Mesenteric fat pad (tissue), 1 donor: ENCODE measurements at regions not wholly inside any gene's neighbourhood (a gene's known extent, or its start where the extent isn't known, plus 50 kb on each side); places are given as distances from the start of the nearest gene placed in this dataset.
"Not testable (repeated sequence)": the region's sequence is repeated elsewhere in the genome, so short reads cannot be mapped to it uniquely, and the experiment has no call there.

ENCODE experiments used
- DNase-seq: peaks from one replicate; pipeline ENCODE4 v3.0.0-alpha.2; 2020; ENCODE audit warnings: low spot score
- donor health status: DM: yes; HTN: yes; CAD: no.

GRCh38 chr16:29278097-29278871 is 128.2 kb downstream of the NPIPB11 start:
- DNase-seq = not testable (repeated sequence)

- DNase-seq = not testable (repeated sequence)
Measured at GRCh38 chr16:29276446-29276845, 130.1 kb downstream of the NPIPB11 start.

- not testable (repeated sequence) for DNase-seq
Measured at GRCh38 chr16:29274055-29275035, 132.2 kb downstream of the NPIPB11 start.

GRCh38 chr16:29273298-29274054 is 133.0 kb downstream of the NPIPB11 start:
- not testable (repeated sequence) for DNase-seq

- DNase-seq = not testable (repeated sequence)
Measured at GRCh38 chr16:29271721-29272675, 134.5 kb downstream of the NPIPB11 start.

- DNase-seq = not testable (repeated sequence)
Measured at GRCh38 chr16:29270923-29271322, 135.6 kb downstream of the NPIPB11 start.

- DNase-seq = not testable (repeated sequence)
Measured at GRCh38 chr16:29270033-29270432, 136.5 kb downstream of the NPIPB11 start.

- not testable (repeated sequence) for DNase-seq
Measured at GRCh38 chr16:29269192-29269811, 137.2 kb downstream of the NPIPB11 start.

- not testable (repeated sequence) for DNase-seq
Measured at GRCh38 chr16:29268785-29269191, 137.7 kb downstream of the NPIPB11 start.

- DNase-seq = not testable (repeated sequence)
Measured at GRCh38 chr16:29268348-29268747, 138.2 kb downstream of the NPIPB11 start.

GRCh38 chr16:29267891-29268290 is 138.6 kb downstream of the NPIPB11 start:
- not testable (repeated sequence) for DNase-seq

- not testable (repeated sequence) for DNase-seq
Measured at GRCh38 chr16:29267055-29267619, 139.4 kb downstream of the NPIPB11 start.

- not testable (repeated sequence) for DNase-seq
Measured at GRCh38 chr16:29266612-29267011, 139.9 kb downstream of the NPIPB11 start.

GRCh38 chr16:29265255-29265853 is 141.2 kb downstream of the NPIPB11 start:
- peak; percentile 96 for DNase-seq

GRCh38 chr16:29264080-29264837 is 142.3 kb downstream of the NPIPB11 start:
- DNase-seq = not testable (repeated sequence)

GRCh38 chr16:29262725-29263124 is 143.8 kb downstream of the NPIPB11 start:
- DNase-seq = not testable (repeated sequence)

GRCh38 chr16:29261427-29262248 is 144.9 kb downstream of the NPIPB11 start:
- not testable (repeated sequence) for DNase-seq
